Mucosa of rectum (tissue), 2 donors: ENCODE measurements at regions not wholly inside any gene's neighbourhood (a gene's known extent, or its start where the extent isn't known, plus 50 kb on each side); places are given as distances from the start of the nearest gene placed in this dataset.
"Not testable (repeated sequence)": the region's sequence is repeated elsewhere in the genome, so short reads cannot be mapped to it uniquely, and the experiment has no call there.

Experiments
- H3K27ac ChIP-seq, 2 donors: one replicate each; pipeline ENCODE4 v1.7.0; 2013; ENCODE audit warnings: inconsistent platforms in 2 of 2, low read depth in 2 of 2, low read length in 2 of 2
- H3K27me3 ChIP-seq, 2 donors: one replicate each; pipeline ENCODE4 v1.7.0; 2013; ENCODE audit warnings: low read length in 2 of 2; ENCODE audit not compliant: control insufficient read depth in 2 of 2, insufficient read depth in 2 of 2
- H3K36me3 ChIP-seq, 2 donors: one replicate each; pipeline ENCODE4 v1.7.0; 2013; ENCODE audit warnings: low read length in 2 of 2; ENCODE audit not compliant: control insufficient read depth in 2 of 2, insufficient read depth in 2 of 2
- H3K4me1 ChIP-seq, 2 donors: one replicate each; pipeline ENCODE4 v1.7.0; 2013; ENCODE audit warnings: low read length in 2 of 2, mild to moderate bottlenecking in 1 of 2; ENCODE audit not compliant: control insufficient read depth in 2 of 2, insufficient read depth in 2 of 2
- H3K4me3 ChIP-seq, 2 donors: one replicate each; pipeline ENCODE4 v1.7.0; 2013; ENCODE audit warnings: low read length in 2 of 2
- H3K9ac ChIP-seq, 2 donors: one replicate each; pipeline ENCODE4 v1.7.0; 2013; ENCODE audit warnings: low read length in 2 of 2, low read depth in 1 of 2, mild to moderate bottlenecking in 1 of 2
- H3K9me3 ChIP-seq, 2 donors: one replicate each; pipeline ENCODE4 v1.7.0; 2013; ENCODE audit warnings: low read length in 2 of 2; ENCODE audit not compliant: control insufficient read depth in 2 of 2
- donor health status: healthy.
- donor health status: Normal muscosa, but diverticular disease.

DNA sequence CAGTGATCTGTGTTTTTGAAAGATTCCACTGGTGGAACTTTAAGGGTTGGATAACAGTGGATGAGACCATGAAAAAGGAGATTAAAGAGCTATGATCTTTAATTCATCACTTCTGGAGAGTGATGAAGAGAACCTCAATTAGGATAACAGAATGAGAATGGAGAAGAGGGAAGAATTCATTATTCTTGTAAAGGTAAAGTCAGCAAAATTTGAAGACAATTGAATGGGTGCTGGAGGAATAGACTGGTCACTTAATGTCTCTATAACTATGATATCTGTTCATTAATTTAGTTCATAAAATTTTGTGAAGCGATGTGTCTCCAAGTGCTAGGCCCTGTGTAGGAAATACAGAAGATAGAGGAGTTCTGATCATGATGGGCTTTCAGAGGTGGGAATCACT is 1013.2 kb upstream of the FANCL start:
- no peaks in the 10 kb centered on the region for H3K4me1 ChIP-seq
- H3K27ac ChIP-seq = no peak overlapping the region
- no peak overlapping the region for H3K4me3 ChIP-seq
- no peaks in the 10 kb centered on the region for H3K36me3 ChIP-seq
- peaks cover 0 to 6% of the 10 kb centered on the region in 2 donors for H3K27me3 ChIP-seq
- H3K9me3 ChIP-seq = no peaks in the 10 kb centered on the region
- H3K9ac ChIP-seq = no peak overlapping the region

DNA sequence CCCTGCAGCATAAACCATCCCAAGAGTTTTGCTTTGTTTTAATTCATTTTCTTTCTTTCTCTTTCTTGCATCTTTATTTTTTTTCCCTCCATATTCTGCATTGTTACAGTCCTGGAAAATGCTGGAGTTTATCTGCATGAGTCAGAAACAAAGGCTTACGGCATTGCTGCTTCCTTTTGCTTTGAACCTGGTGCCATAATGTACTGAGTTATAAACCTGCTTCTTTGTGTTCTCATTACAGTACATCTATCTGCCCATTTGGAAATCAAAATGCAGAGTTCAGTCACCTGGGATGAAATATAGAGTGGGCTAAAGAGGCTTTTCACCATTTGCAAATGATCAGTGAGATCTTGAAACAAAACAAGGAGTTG is 1009.2 kb upstream of the FANCL start:
- H3K9ac ChIP-seq = no peak overlapping the region
- no peak overlapping the region for H3K27ac ChIP-seq
- no peaks in the 10 kb centered on the region for H3K36me3 ChIP-seq
- no peak overlapping the region for H3K4me3 ChIP-seq
- no peaks in the 10 kb centered on the region for H3K4me1 ChIP-seq
- H3K27me3 ChIP-seq = peaks cover 0 to 6% of the 10 kb centered on the region in 2 donors
- no peaks in the 10 kb centered on the region for H3K9me3 ChIP-seq

DNA sequence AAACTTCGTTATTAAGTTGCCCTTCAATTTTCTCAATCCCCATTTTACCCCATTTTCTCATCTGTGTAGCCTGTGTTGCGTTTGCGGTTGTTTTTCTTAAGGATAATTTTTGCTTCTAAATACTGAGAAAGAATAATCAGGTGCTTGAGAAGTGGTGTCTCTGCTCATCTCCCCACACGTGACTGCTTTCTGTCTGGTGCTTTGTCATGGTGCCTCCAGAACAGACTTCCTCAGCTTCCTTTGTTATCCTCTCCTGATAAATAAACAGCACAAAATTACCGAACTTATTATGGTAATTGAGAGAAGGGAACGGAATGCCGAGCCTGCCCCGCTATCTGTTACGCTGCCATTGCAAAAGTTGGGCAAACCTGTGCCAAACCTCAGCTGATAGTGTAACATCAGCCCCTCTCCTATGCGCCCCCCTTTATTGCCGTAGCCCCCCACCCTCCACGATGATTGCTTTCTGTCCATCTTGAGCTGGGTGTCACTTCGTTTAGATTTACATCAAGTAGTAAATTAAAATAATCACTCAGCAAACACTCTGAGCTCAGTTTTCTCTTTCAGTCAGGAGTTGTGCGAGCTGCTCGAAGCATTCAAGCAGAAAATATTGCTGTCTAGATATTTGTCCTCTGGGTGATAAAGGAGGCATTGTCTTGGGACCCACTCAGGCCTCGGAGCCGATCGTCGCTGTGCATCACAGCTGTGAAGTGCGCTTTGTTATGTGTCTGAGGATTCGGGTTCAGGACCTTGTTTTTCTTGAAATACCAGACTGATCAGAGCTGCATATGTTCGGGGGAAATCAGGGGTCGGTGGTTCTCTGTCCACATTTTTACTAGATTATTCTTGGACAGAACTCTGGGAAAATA is 1008.5 kb upstream of the FANCL start:
- Histone ChIP-seq H3K4me3 (no peak overlapping the region), H3K9ac (no peak overlapping the region), H3K27ac (no peak overlapping the region), H3K27me3 (peaks cover 0 to 6% of the 10 kb centered on the region in 2 donors), H3K4me1 (no peaks in the 10 kb centered on the region), H3K9me3 (no peaks in the 10 kb centered on the region), H3K36me3 (no peaks in the 10 kb centered on the region)

DNA sequence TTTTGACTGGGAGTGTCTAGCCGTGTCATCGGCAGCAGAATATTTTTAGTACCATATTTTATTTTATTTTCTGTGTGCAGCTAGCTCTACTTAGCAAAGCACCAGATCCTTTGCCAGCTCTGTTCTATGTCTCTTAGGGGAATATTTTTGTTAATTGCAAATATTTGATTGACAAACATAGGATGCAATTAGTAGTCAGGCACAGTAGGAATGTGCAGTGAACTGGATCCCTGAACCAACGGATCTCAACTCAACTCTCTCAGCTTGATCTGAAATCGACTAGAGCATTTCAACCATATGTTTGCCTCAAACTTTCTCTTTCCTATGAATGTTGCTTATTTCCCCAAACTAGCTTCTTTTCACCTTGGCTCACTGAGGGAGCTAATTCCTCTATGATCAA is 998.0 kb upstream of the FANCL start:
- Histone ChIP-seq H3K9me3 (no peaks in the 10 kb centered on the region), H3K4me1 (no peaks in the 10 kb centered on the region), H3K27ac (no peak overlapping the region), H3K36me3 (no peaks in the 10 kb centered on the region), H3K27me3 (no peaks in the 10 kb centered on the region), H3K9ac (no peak overlapping the region), H3K4me3 (no peak overlapping the region)

DNA sequence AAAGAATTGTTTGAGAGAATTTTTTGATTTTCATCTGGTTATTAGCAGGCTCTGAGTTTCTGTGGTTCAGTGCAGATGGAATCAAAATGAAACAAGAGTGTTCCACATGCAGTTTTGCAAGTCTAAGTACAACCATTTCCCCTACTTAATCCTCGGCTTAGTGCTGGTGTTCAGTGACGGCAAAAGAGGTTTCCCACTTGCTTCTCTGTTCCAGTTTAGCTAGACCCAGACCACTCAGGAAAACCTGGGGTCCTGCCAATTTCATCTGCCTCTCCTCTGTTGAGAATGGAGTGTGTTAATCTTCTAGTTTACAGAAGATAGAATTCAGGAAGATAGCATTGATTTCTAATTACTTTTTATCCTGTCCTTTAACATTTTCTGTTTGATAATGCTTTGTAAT is 996.2 kb upstream of the FANCL start:
- Histone ChIP-seq H3K4me3 (no peak overlapping the region), H3K27ac (no peak overlapping the region), H3K27me3 (no peaks in the 10 kb centered on the region), H3K4me1 (no peaks in the 10 kb centered on the region), H3K36me3 (no peaks in the 10 kb centered on the region), H3K9me3 (no peaks in the 10 kb centered on the region), H3K9ac (no peak overlapping the region)

DNA sequence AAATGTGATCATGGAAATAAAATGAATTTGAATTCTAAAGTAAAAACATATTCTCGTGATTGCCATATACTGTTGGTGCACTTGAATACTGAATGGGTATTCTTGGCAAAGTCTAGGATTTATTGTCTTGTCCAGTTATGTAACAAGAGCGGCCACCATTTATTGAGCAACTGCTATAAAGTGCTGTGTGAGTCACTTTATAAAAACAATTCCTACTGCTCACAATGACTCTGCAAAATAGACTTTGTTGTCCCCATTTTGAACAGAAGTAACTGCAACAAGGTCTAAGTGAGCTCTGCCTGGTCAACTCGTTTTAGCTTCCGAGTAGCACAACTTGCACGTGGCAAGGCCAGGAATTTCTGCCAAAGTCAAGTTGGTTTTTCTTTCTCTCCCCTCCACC is 995.6 kb upstream of the FANCL start:
- Histone ChIP-seq H3K4me1 (no peaks in the 10 kb centered on the region), H3K4me3 (no peak overlapping the region), H3K27ac (no peak overlapping the region), H3K36me3 (no peaks in the 10 kb centered on the region), H3K27me3 (no peaks in the 10 kb centered on the region), H3K9ac (no peak overlapping the region), H3K9me3 (no peaks in the 10 kb centered on the region)

DNA sequence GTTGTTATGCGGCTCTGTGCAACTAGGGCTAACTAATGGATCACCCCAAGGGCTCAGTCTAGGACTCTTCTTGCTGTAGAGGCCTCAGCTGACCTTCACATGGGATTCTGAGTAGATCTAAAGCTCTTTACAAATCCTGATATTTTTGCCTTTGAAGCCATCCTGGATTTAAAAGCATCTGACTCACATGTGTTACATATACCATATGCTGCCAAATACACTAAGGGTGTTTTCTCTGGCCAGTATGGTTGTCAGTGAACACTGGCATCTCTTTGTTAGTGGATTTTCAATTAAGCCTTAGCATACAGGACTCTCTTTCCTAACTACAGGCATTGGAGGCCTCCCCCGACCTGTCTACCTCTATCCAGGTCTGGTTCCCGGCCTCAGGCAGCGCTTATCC is 992.8 kb upstream of the FANCL start:
- Histone ChIP-seq H3K9me3 (no peaks in the 10 kb centered on the region), H3K9ac (no peak overlapping the region), H3K27ac (no peak overlapping the region), H3K27me3 (no peaks in the 10 kb centered on the region), H3K4me1 (no peaks in the 10 kb centered on the region), H3K4me3 (no peak overlapping the region), H3K36me3 (no peaks in the 10 kb centered on the region)

DNA sequence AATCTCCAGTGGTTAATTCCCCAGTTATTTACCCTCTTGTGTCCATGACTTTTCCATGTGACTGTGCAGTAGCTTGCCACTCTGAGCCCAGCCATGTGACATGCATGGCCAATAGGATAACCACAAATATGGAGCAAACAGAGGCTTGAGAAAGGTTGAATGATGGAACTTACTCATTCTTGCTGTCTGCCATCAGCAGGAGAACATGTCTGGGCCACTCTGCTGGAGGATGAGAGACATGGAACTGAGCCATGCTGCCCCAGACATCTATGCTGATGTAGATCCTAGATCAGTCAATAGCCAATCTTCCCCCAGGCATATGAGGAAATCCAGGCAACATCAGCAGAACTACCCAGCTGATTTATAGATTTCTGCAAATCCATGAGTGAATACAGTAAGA is 992.3 kb upstream of the FANCL start:
- Histone ChIP-seq H3K27me3 (no peaks in the 10 kb centered on the region), H3K4me1 (no peaks in the 10 kb centered on the region), H3K9ac (no peak overlapping the region), H3K36me3 (no peaks in the 10 kb centered on the region), H3K27ac (no peak overlapping the region), H3K9me3 (no peaks in the 10 kb centered on the region), H3K4me3 (no peak overlapping the region)

DNA sequence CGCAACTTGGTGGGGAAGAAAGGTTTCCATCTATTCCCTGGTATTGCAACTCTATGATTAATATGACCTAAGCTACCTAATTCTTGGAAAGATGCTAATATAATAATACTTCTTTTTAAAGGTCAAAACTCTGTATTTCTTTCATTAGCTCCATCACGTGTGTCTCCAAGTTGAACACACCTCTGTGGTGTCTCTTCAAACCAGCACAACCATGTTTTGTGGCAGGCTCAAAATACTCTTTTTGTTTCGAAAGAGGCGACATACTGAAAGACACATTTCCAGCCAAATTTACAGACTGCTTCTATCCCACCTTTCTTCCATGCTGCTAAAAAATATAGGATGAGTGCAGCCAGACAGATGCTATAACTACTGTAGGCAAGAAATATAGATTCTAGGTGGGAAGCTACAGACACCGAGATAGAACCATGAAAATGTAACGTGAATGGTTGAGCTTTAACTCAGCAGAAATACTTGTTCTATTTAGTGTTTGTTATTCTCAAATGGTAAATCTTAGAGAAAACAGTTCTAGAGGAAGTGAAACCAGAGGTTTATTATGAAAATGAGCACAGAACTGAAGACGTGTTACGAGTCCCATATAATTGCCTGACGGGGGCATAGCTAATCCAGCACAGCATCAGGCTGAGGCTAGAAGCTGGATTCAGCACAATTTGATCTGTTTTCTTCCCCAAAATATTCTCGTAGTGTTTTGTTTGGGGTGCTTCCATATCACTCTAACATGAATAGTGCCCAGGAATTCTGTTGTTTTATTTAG is 991.5 kb upstream of the FANCL start:
- H3K4me1 ChIP-seq = no peaks in the 10 kb centered on the region
- H3K27ac ChIP-seq = no peak overlapping the region
- H3K9ac ChIP-seq = no peak overlapping the region
- H3K9me3 ChIP-seq = no peaks in the 10 kb centered on the region
- H3K27me3 ChIP-seq = no peaks in the 10 kb centered on the region
- H3K4me3 ChIP-seq = no peak overlapping the region
- H3K36me3 ChIP-seq = no peaks in the 10 kb centered on the region

DNA sequence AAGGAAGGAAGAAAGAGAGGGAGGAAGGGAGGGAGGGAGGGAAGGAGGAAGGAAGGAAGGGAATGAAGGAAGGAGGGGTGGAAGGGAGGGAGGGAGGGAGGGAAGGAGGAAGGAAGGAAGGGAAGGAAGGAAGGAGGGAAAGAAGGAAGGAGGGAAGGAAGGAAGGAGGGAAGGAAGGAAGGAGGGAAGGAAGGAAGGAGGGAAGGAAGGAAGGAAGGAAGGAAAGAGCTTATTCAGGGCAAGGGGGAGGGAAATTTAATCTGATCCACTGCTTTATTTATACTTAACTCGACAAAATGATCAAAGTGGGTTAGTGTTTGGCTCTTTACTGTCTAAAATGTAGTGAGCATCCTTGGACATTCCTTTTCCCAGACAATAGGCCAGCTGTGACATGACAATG is 985.2 kb upstream of the FANCL start:
- H3K27ac ChIP-seq, H3K36me3 ChIP-seq, H3K9me3 ChIP-seq, H3K4me1 ChIP-seq, H3K27me3 ChIP-seq, H3K4me3 ChIP-seq, H3K9ac ChIP-seq: not testable (repeated sequence)
